OCI-LY7 (cell line): ENCODE measurements at regions not wholly inside any gene's neighbourhood (a gene's known extent, or its start where the extent isn't known, plus 50 kb on each side); places are given as distances from the start of the nearest gene placed in this dataset.

Experiments used
- CTCF ChIP-seq: fragments of 200-600 bp; sonication (generic); conservative IDR thresholded peaks from 2 replicates; pipeline ENCODE4 v1.5.1; 2014; ENCODE audit warnings: mild to moderate bottlenecking, antibody characterized with exemption, low read length, moderate library complexity, mixed read lengths
- EZH2phosphoT487 ChIP-seq: fragments of 200-600 bp; sonication (generic); IDR thresholded peaks from 2 replicates; pipeline ENCODE4 v1.6.1; 2018; ENCODE audit warnings: low read depth, borderline replicate concordance, mild to moderate bottlenecking, mixed run types, antibody characterized with exemption, low read length, moderate library complexity, mixed read lengths

DNA sequence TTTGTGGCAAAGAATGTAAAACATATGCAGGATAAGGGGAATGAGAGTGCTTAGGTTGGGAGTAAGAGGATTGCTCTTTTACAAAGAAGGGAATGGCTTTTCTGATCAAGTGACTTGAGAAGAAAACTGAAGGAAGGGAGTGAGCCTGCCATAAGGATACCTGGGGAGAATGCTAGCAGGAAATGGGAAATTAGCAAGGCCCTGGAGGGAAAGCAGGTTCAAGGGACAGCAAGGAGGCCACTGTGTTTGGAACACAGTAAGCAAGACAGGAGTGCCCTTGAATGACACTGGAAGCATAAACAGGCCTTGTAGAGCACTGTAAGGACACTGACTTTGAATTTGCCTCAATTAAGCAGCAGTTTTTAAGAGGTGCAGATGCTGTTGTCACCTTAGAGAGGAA is 1069.9 kb downstream of the DNAJB9 start:
- TF ChIP-seq CTCF, result no peak
- TF ChIP-seq EZH2phosphoT487, result no peak
